Endodermal cell (in vitro differentiated cells): ENCODE measurements at regions not wholly inside any gene's neighbourhood (a gene's known extent, or its start where the extent isn't known, plus 50 kb on each side); places are given as distances from the start of the nearest gene placed in this dataset.
"Not testable (repeated sequence)": the region's sequence is repeated elsewhere in the genome, so short reads cannot be mapped to it uniquely, and the experiment has no call there.

ENCODE experiments used
- DNase-seq: peaks from one replicate; pipeline ENCODE4 v3.0.0-alpha.2; 2017
- H3K27ac ChIP-seq: 2 replicates; pipeline ENCODE4 v1.5.1; 2013; ENCODE audit warnings: mild to moderate bottlenecking, low read depth, low read length, moderate library complexity
- H3K27me3 ChIP-seq: 2 replicates; pipeline ENCODE4 v1.6.1; 2013; ENCODE audit warnings: mild to moderate bottlenecking, low read length, moderate library complexity; ENCODE audit not compliant: insufficient read depth, control insufficient read depth, poor library complexity, severe bottlenecking
- H3K36me3 ChIP-seq: 2 replicates; pipeline ENCODE4 v1.7.0; 2013; ENCODE audit warnings: mild to moderate bottlenecking, low read length, moderate library complexity; ENCODE audit not compliant: control insufficient read depth, insufficient read depth
- H3K4me1 ChIP-seq: one replicate; pipeline ENCODE4 v1.7.0; 2013; ENCODE audit warnings: low read length; ENCODE audit not compliant: control insufficient read depth, insufficient read depth
- H3K4me3 ChIP-seq: 2 replicates; pipeline ENCODE4 v1.5.1; 2013; ENCODE audit warnings: mild to moderate bottlenecking, low read length, moderate library complexity
- H3K9ac ChIP-seq: 2 replicates; pipeline ENCODE4 v1.6.1; 2013; ENCODE audit warnings: mild to moderate bottlenecking, low read length, moderate library complexity; ENCODE audit not compliant: poor library complexity, severe bottlenecking; ENCODE audit errors: extremely low read depth
- H3K9me3 ChIP-seq: 2 replicates; pipeline ENCODE4 v1.6.1; 2013; ENCODE audit warnings: mild to moderate bottlenecking, low read length, moderate library complexity; ENCODE audit not compliant: control insufficient read depth
- H3K27ac Mint-ChIP-seq: 2 replicates; pipeline ENCODE4 v1.8.0; 2020; ENCODE audit warnings: mixed read lengths
- H3K27me3 Mint-ChIP-seq: 2 replicates; pipeline ENCODE4 v1.8.0; 2021; ENCODE audit warnings: mild to moderate bottlenecking, mixed read lengths; ENCODE audit not compliant: insufficient read depth
- H3K36me3 Mint-ChIP-seq: 2 replicates; pipeline ENCODE4 v1.8.0; 2020; ENCODE audit warnings: low read depth, mixed read lengths
- H3K4me1 Mint-ChIP-seq: 2 replicates; pipeline ENCODE4 v1.8.0; 2020; ENCODE audit warnings: mixed read lengths
- H3K4me3 Mint-ChIP-seq: 2 replicates; pipeline ENCODE4 v1.8.0; 2020; ENCODE audit warnings: mild to moderate bottlenecking, moderate library complexity, mixed read lengths
- H3K9me3 Mint-ChIP-seq: 2 replicates; pipeline ENCODE4 v1.8.0; 2020; ENCODE audit warnings: mild to moderate bottlenecking, mixed read lengths
- WGBS, 2 experiments: methylation state at CpG; one replicate each; pipeline versions ENCODE4 v1.1.5 to v1.1.7; 2013; ENCODE audit warnings: missing lambda C conversion rate in 2 of 2, mixed read lengths in 1 of 2; ENCODE audit not compliant: insufficient coverage in 1 of 2, insufficient read length in 1 of 2; 5-methylcytosine and 5-hydroxymethylcytosine counted together
- TF ChIP-seq, protein P1 (sequence below): fragments of 200-600 bp; sonication (generic); conservative IDR thresholded peaks from 2 replicates; pipeline ENCODE4 v1.5.0; 2021; ENCODE audit warnings: antibody characterized with exemption, mild to moderate bottlenecking

DNA sequence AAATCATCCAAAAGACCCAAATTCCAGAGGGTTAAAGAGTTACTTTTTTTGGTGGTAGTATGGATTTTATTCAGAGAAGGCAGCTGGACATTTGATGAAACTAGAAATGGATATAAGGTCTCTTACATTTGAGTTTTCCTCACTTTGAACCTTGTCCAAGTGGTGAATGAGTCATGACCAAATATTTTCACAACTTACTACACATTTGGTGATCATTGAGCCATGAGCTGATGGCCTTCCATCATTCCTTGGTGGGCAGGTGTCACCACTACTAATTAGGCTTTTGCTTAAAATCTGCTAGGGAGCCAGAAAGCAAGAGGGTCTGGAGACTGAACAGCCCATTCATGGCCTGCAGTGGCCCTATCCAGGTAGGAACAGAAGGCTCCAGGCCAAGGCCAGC, 620.2 kb upstream of the INTU start:
- Mint-ChIP-seq H3K27me3 (no peaks in the 10 kb centered on the region), H3K4me3 (no peak overlapping the region), H3K27ac (no peak overlapping the region), H3K9me3 (no peaks in the 10 kb centered on the region), H3K36me3 (no peaks in the 10 kb centered on the region), H3K4me1 (no peaks in the 10 kb centered on the region)
- Histone ChIP-seq H3K9me3 (no peaks in the 10 kb centered on the region), H3K4me1 (no peaks in the 10 kb centered on the region), H3K9ac (no peak overlapping the region), H3K27ac (no peak overlapping the region), H3K4me3 (no peak overlapping the region), H3K36me3 (no peaks in the 10 kb centered on the region), H3K27me3 (no peaks in the 10 kb centered on the region)
- TF ChIP-seq, protein P1, sequence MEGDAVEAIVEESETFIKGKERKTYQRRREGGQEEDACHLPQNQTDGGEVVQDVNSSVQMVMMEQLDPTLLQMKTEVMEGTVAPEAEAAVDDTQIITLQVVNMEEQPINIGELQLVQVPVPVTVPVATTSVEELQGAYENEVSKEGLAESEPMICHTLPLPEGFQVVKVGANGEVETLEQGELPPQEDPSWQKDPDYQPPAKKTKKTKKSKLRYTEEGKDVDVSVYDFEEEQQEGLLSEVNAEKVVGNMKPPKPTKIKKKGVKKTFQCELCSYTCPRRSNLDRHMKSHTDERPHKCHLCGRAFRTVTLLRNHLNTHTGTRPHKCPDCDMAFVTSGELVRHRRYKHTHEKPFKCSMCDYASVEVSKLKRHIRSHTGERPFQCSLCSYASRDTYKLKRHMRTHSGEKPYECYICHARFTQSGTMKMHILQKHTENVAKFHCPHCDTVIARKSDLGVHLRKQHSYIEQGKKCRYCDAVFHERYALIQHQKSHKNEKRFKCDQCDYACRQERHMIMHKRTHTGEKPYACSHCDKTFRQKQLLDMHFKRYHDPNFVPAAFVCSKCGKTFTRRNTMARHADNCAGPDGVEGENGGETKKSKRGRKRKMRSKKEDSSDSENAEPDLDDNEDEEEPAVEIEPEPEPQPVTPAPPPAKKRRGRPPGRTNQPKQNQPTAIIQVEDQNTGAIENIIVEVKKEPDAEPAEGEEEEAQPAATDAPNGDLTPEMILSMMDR, result no peak
- DNase-seq, result no peak

DNA sequence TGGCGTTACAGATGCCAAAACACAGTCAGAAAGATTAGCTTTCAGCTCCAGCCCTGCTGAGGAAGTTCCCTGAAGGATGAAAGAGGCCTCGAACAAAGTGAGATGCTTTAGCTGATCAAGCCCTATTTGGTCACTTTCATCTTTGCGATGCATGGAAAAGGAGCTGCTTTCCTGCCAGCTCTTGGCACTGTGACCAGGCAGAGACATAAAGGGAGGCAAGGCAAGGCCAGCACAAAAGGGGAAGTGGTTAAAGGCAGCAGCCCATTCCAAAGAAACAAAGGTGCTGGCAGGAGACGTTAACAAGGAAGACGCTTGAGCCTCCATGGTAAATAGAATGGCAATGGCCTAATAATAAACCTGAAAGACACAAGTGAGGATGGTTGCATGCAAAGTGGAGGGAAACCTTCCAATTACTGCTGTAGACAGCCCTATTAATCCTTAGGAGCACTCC, 617.1 kb upstream of the INTU start:
- no peaks in the 10 kb centered on the region for H3K27me3 Mint-ChIP-seq

DNA sequence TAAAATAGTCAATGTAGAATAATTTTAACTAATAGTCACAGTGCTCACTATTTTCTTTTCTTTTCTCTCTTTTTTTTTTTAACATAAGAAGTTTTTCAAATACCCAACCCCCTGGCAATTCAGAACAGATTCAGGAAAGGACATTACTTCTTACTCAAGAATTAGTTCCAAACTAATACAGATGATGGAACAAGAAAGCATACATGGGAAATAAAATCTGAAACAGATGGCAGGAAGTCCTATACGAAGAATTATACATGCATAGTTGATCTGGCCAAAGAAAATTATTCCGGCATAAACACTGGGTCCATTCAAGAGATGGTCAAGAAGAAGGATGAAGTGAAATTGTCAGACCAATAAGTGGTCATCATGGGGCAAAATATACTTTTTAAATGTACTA, 614.4 kb upstream of the INTU start:
- Mint-ChIP-seq H3K36me3 (no peaks in the 10 kb centered on the region), H3K27ac (no peak overlapping the region)
- WGBS, 2 experiments, result 93 to 94% methylated on average over 2 of the region's 2 CpGs

More for the DNA sequence above, 617.1 kb upstream of the INTU start:
- H3K9me3 Mint-ChIP-seq, result no peaks in the 10 kb centered on the region
- H3K36me3 Mint-ChIP-seq, result no peaks in the 10 kb centered on the region
- Histone ChIP-seq H3K9me3 (no peaks in the 10 kb centered on the region), H3K9ac (no peak overlapping the region), H3K36me3 (no peaks in the 10 kb centered on the region), H3K4me1 (no peaks in the 10 kb centered on the region), H3K27ac (no peak overlapping the region), H3K4me3 (no peak overlapping the region), H3K27me3 (no peaks in the 10 kb centered on the region)
- peak overlapping the region; percentile 9 for H3K27ac Mint-ChIP-seq
- peak; percentile 53 for DNase-seq
- TF ChIP-seq, protein P1, result no peak
- H3K4me3 Mint-ChIP-seq, result no peak overlapping the region
- no peaks in the 10 kb centered on the region for H3K4me1 Mint-ChIP-seq
- WGBS, 2 experiments, result 53 to 71% methylated on average over 5 of the region's 5 CpGs

DNA sequence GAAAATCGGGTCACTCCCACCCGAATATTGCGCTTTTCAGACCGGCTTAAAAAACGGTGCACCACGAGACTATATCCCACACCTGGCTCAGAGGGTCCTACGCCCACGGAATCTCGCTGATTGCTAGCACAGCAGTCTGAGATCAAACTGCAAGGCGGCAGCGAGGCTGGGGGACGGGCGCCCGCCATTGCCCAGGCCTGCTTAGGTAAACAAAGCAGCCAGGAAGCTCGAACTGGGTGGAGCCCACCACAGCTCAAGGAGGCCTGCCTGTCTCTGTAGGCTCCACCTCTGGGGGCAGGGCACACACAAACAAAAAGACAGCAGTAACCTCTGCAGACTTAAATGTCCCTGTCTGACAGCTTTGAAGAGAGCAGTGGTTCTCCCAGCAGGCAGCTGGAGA, 611.9 kb upstream of the INTU start:
- H3K9me3 ChIP-seq, H3K27me3 Mint-ChIP-seq, DNase-seq, H3K9ac ChIP-seq, H3K27me3 ChIP-seq, H3K27ac Mint-ChIP-seq, H3K4me1 ChIP-seq, H3K27ac ChIP-seq, H3K36me3 ChIP-seq, H3K4me3 Mint-ChIP-seq, H3K36me3 Mint-ChIP-seq, H3K4me3 ChIP-seq, H3K4me1 Mint-ChIP-seq, H3K9me3 Mint-ChIP-seq: not testable (repeated sequence)
- 65% methylated on average over 5 of the region's 15 CpGs; no CpG with 5 or more reads in 1 of the 2 experiments for WGBS, 2 experiments

More for the DNA sequence above, 614.4 kb upstream of the INTU start:
- no peaks in the 10 kb centered on the region for H3K27me3 Mint-ChIP-seq
- Histone ChIP-seq H3K27me3 (no peaks in the 10 kb centered on the region), H3K27ac (no peak overlapping the region), H3K36me3 (no peaks in the 10 kb centered on the region), H3K4me1 (no peaks in the 10 kb centered on the region), H3K9me3 (no peaks in the 10 kb centered on the region), H3K4me3 (no peak overlapping the region), H3K9ac (no peak overlapping the region)
- TF ChIP-seq, protein P1, result no peak
- no peaks in the 10 kb centered on the region for H3K4me1 Mint-ChIP-seq
- no peaks in the 10 kb centered on the region for H3K9me3 Mint-ChIP-seq
- H3K4me3 Mint-ChIP-seq, result no peak overlapping the region
- no peak for DNase-seq
